GM19324 (cell line): ENCODE measurements at regions not wholly inside any gene's neighbourhood (a gene's known extent, or its start where the extent isn't known, plus 50 kb on each side); places are given as distances from the start of the nearest gene placed in this dataset.

Experiments
- ATAC-seq: cut with Tn5 transposase; IDR thresholded peaks from one replicate; pipeline ENCODE4 v1.9.1; 2021; ENCODE audit warnings: mild to moderate bottlenecking, moderate library complexity; ENCODE audit not compliant: unreplicated experiment, low FRiP score

DNA sequence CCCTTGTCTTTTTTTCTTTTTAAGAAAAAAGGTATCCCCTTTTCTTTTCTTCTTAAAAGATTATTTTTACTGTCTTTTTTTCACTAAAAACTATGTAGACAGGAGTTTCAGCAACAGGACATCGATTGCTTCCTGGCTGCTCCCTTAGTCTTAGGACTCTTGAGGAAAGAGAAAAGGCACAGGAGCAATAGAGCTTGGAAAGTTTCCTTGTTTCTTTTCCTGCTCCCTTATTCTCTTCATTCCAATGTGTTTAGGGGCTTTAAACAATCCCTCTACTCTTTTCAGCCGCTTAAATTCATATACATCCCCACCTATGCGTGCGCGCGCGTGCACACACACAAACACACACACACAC is 182.2 kb upstream of the FOXN2 start:
- ATAC-seq, result no peak

DNA sequence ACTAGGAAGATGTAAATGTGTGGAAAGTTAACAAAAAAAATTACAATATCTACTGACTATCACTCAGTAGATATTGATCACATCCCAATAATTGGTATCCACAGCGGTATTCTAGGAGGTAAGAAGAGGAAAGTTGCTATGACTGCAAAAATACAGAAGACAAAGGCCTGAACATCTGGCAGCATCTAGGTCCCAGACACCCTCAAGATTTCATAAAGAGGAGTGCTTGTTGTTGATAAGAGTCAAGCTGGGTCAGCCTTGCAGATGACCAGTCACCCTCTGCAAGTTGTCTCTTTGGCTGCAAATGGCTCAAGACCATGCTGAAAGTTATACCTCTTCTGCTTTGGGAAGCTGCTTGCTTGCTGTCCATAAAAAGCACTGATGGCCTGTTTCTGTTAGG is 179.8 kb upstream of the FOXN2 start:
- ATAC-seq, result no peak

DNA sequence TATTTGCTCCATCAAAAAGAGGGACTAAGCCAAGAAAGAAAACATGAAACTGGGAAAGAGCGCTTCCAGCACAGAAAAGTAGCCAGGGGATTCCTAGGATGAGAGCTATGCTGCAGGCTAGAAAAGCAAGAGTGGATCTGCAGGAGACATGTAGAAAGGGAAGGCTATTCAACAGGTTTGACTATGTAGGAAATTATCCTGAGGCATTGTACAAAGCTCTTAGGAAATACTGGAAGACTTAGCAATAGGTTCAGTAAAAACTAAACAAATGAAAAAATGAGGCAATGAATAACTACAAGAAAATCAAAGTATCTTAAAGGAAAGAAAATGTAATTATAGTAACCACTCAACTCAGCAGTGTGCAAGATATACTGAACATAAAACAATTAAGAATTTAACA is 178.7 kb upstream of the FOXN2 start:
- no peak for ATAC-seq

DNA sequence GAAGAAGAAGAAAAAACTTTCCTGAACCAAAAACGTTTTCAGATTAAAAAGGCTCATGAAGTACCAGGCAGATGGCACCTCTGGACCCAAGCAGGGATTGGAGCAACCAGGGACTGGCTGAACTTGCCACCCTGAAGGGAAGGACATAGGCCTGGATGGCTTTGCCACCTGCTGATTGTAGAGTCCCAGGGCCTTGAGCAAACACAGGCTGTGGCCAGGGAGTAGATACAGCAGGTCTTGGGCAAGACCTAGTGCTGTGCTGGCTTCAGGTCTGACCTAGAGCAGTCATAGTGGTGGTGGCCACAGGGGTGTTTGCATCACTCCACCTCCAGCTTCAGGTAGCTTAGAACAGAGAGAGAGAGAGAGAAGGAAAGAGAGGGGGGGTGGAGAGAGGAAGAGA is 176.7 kb upstream of the FOXN2 start:
- no peak for ATAC-seq

DNA sequence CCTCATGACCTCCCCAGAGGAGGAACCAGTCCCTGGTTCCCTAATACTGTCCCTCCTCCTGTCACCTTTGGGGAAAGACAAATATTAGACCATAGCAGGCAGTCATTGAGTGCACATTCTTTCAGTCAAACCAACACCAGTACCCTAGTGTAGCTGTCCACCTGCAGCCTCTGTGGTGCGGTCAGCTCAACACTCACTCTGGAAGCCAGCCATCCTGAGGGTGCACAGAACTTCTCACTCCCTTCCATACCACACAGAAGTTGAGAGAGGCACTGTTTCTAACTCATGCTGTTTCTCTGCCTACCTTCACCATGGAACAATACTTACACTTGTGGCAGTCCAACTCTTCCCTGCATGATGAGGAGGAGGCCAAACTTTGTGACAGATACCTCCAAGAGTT is 175.6 kb upstream of the FOXN2 start:
- ATAC-seq, result no peak

DNA sequence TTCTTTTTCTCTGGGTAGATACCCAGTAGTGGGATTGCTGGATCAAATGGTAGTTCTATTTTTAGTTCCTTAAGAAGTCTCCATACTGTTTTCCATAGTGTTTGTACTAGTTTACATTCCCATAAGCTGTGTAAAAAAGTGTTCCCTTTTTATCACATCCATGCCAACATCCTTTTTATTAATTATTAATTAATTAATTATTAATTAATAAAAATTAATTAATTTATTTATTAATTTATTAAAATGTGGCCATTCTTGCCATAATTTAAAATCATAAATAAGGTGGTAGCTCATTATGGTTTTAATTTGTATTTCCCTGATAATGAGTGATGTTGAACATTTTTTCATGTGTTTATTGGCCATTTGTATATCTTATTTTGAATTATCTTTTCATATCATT is 173.9 kb upstream of the FOXN2 start:
- no peak for ATAC-seq

DNA sequence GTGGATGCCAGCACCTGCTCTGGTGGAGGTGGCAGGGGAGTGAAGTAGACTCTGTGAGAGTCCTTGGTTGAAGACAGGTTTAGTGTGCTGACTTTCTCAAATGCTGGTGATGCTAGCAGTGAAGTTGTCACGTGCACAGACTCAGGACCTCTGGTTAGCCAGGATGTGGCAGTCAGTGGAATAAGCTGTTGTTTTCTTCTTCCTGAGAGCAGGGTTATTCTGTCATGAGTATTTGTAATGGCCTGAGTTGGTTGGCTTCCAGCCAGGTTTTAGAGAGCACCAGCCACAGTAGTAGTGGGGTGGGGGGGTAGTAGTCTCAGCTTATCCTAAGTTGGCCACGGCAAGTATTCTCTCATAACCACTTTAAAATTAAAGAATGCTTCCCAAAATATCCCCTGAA is 169.7 kb upstream of the FOXN2 start:
- no peak for ATAC-seq

DNA sequence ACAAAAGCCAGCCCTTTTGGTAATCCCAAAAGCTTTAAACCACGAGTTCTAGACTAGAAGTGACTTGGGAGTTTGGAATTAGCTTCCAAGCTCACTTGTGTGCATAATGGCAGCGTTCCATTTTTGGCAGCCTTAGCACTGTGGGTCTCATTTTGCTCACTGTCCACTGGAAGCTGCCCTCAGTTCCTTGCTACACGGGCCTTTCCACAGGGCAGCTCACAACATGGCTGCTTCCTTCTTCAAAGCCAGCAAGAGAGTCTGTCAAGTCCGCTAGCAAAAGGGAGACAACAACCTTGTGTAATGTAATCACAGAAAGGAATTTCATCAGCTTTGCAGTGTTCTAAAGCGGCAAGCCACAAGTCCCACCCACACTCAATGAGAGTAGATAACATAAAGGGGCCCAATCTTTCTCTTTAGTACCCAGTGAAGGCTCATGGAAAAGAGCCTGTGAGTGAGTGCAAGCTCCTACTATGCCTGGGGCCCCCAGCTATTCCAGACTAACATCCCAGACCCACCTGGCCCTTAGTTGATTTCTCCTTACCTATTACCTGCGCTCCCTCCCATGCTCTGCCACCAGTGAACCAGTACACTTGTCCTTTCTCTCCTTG is 168.5 kb upstream of the FOXN2 start:
- no peak for ATAC-seq

DNA sequence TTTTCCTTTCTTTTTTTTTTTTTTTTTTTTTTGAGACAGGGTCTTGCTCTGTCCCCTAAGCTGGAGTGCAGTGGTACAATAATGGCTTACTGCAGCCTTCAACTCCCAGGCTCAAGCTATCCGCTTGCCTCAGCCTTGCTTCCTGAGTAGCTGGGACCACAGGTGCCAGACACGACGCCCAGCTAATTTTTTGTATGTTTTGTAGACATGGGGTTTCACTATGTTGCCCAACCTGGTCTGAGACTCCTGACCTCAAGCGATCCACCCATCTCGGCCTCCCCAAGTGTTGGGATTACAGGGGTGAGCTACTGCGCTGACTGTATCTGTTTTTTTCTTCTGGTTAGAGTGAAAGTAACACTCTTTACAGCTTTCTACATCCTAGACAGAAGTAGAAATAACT is 167.9 kb upstream of the FOXN2 start:
- no peak for ATAC-seq

DNA sequence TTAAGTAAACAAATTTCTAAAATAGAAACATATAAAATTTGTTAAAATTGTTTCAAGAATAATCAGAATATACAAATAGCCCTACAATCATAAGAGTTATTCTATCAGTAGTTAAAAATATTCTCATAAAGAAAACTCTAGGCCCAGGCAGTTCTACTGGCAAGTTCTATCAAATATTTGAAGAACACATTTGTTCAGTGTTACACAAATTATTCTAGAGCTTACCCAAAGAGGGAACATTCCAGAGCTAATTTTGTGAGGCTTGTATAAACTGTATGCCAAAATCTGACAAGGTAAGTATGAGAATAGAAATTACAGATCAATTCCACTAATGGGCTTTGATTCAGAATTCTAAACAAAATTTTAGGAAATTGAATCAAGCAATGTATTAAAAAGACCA is 166.8 kb upstream of the FOXN2 start:
- ATAC-seq, result no peak

DNA sequence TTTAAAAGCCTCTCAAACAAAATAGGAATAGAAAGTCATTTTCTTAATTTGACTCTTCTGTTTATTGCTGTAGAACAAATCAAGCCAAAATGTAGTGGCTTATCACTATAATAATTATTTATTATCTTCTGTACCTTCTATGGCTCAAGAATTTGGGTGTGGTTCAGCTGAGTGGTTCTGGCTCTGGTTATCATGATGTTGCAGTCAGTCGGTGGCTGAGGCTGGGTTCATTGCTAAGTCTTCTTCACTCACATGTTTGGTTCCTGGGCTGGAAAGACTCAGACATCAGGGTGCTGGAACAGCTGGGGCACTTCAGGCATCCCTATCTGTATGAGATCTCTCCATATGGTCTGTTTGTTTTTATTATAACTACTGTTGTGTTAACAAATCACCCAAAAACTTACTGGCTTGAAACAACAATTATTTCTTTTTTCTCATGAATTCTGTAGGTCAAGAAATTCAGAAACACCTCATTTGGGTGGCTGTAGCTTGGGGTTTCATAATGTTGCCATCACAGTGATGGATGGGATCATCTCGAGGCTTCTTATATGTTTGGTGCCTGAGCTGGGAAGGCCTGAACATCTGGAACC is 165.5 kb upstream of the FOXN2 start:
- no peak for ATAC-seq

DNA sequence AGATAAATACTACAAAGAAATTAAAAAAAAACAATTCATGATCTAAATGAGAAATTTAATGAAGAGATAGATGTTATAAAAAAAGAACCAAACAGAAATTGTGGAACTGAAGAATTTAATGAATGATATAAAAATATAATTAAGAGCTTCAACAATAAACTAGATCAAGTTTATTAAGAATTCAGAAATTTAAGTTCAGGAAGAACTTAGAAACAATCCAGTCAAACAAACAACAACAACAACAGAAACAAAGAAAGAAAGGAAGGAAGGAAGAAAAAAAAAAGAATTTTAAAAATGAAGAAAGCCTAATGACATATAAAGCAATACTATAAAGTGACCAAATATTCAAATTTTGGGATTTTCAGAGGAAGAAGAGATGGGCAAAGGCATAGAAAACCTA is 157.3 kb upstream of the FOXN2 start:
- no peak for ATAC-seq

DNA sequence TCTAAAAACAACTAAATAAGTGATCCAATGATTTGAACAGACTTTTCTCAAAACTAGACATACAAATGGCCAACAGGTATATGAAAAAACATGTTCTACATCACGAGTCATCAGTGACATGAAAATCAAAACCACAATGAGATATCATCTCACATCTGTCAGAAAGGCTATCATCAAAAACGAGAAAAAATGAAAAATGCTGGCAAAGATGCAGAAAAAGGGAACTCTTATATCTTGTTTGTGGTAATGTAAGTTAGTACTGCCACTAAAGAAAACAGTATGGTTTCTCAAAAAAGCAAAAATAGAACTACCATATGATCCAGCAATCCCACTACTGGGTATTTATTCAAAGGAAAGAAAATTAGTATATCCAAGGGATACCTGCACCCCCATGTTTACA is 152.9 kb upstream of the FOXN2 start:
- no peak for ATAC-seq

DNA sequence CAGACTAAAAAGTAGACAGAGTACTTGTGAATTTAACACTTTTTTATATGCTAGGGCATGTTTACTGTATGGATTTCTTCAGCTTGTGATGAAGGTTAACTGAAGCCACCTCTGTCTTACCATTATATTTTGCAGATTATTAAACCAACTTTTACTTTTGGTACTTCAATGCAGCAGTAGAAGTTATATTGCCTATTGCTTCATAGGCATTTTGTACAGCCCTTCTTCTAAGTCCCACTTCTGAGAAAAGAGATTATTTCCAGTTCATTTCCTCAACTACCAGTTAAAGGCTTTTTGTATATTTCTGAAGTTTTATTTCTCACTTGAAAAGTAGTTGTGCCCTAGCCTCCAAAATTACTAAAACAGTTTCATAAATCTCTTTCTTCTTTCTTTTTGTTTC is 151.7 kb upstream of the FOXN2 start:
- no peak for ATAC-seq

DNA sequence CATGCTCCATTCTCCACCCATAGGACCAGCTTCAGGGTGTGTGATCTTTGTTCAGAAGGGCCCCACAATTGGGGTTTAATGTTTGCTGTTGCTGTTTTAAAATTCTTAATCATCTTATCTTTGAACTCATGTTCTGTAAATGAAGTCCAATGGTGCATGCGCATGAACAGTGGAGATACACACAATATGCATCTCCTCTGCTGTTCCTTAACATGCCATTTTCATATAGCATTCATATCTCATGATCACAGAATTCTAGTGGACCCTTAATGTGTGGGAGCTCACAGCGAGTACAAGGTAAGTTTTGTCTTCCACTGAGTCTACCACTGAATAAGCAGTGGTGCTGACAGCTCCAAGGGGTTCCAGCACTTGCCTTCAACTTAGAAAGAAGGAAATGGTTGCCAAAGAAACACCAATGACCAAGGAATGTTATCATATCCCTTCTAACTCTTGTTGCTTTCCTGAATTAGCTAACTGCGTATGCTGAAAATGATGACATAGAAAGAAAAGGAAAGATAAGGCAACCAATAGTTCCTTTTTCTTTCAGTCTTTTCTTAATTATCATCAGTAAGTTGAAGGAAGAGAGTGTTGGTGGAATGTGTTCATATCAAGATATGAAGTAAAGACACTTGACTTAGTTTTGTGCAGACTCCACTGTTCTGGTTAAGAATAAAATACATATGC is 149.3 kb upstream of the FOXN2 start:
- ATAC-seq, result no peak

DNA sequence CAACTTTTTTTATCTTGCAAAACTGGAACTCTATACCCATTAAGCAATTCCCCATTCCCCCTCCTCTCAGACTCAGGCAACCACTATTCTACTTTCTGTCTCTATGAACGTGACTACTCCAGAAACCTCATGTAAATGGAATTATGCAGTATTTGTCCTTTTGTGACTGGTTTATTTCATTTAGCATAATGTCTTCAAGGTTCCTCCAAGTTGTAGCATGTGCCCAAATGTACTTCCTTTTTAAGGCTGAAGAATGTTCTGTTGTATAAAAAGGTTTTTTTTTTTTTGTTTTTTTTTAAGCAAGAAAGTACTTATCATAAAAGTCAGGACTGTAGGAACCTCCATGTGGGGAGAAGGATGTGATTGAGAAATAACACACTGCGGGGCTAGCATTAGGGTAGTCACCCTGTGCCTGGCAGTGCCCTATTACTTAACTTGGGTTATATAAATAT is 145.3 kb upstream of the FOXN2 start:
- no peak for ATAC-seq

DNA sequence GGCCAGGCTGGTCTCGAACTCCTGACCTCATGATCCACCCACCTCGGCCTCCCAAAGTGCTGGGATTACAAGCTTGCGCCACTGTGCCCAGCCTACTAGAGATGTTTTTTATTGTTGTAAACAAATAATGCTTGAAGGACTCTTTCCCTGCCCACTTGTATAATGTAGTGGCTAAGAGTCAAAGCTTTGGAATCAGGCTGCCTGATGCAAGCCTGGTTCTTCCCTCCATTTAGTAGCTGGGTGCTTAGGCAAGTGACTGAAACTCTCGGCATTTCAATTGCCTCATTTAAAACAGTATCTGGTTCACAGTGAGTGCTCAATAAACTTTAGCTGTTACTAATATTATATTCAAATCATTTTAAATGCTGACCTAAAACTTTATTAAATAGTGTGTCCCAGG is 144.2 kb upstream of the FOXN2 start:
- no peak for ATAC-seq

DNA sequence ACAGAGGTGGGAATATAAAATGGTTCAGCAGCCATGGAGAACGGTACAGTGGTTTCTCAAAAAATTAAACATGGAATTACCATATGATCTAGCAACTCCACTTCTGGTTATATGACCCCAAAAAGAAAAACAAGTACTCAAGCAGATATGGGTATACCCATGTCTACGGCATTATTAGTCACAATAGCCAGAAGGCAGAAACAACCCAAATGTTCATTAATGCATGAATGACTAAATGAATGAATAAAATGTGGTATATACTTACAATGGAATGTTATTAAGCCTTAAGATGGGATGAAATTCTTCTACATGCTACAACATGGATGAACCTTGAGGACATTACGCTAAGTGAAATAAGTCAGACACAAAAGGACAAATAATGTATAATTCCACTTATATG is 141.3 kb upstream of the FOXN2 start:
- no peak for ATAC-seq

DNA sequence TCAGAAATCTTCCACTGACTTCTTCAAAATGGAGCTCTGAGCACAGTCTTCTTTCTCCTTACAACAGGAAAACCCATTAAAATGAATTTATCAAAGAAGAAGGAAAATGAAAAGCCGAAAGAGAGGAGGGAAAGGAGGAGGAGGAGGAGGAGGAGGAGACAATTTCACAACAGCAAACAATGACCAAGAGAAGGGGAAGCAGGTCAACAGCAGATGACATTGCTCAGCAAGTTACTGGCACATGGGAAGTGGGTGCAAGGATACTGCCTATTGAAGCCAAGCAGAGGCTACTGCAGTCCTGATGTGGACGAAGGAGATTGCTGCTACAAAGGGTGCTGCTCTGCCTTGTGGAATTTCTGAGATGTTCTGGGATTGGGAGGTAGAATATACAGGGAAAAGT is 140.0 kb upstream of the FOXN2 start:
- no peak for ATAC-seq

DNA sequence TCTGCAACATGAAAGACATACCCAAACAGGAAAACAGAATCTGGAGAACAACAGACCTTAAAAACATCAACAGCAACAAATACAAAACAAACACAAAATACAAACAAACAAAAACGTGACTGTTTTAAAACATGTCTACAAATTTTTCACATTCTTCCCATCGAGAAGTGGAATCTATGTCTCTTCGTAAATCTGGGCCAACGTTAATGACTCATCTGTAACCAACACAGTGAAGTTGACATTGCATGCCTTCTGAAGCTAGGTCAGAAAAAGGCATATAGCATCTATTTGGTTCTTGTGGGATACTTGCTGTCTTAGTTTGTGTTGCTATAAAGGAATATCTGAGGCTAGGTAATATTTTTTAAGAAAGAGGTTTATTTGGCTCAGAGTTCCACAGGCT is 139.2 kb upstream of the FOXN2 start:
- ATAC-seq, result no peak

DNA sequence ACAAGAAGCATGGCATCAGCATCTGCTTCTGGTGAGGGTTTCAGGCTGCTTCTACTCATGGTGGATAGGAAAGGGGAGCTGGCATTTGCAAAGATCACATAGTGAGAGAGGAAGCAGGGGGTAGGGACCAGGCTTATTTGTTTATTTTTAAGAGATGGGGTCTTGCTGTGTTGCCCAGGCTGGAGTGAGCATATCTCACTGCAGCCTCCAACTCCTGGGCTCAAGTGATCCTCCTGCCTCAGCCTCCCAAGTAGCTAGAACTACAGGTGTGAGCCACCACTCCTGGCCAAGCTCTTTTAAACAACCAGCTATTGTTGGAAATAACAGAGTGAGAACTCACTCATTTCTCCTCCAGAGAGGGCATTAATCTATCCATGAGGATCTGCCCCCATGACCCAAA is 138.8 kb upstream of the FOXN2 start:
- no peak for ATAC-seq

DNA sequence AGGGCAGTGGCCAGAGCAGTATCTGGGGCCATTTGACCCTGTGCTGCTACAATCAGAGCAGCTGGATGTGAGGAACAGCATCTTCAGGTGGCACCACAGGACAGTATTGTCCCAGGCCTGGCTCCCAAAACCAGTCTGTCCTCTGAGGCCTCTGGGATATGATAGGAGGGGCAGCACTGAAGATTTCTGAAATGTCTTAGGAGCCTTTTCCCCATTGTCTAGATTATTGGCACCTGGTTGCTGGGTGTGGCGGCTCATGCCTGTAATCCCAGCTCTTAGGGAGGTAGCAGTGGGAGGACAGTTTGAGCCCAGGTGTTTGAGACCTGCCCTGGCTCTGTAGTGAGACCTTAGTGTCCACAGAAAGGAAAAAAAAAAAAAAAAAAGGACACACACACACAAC is 137.6 kb upstream of the FOXN2 start:
- ATAC-seq, result no peak
